HepG2 (cell line): ENCODE measurements at regions not wholly inside any gene's neighbourhood (a gene's known extent, or its start where the extent isn't known, plus 50 kb on each side); places are given as distances from the start of the nearest gene placed in this dataset.

ENCODE experiments used
- ATAC-seq: fragments of 200-7000 bp; cut with Tn5 transposase; 3 replicates; pipeline ENCODE4 v1.9.1; 2020; ENCODE audit warnings: mild to moderate bottlenecking, moderate library complexity
- BruUV-seq: library from RNA; stranded (reverse); fragments of 400-500 nt; replicated peaks from 2 replicates; lab custom pipeline; 2021; lab: Mats Ljungman, UMichigan
- CTCF ChIA-PET: fragments of 300-600 bp; formaldehyde crosslinking; extraction: SDS; loops from one replicate; lab custom pipeline; 2021; ENCODE audit warnings: low total read pairs, inconsistent platforms, low intra/inter-chr PET ratio; lab: Yijun Ruan, JAX
- POLR2A ChIA-PET: fragments of 350-600 bp; sonication (Branson Sonifier 250); formaldehyde crosslinking; loops from one replicate; lab custom pipeline; 2020; ENCODE audit warnings: antibody characterized with exemption, inconsistent platforms; lab: Yijun Ruan, JAX
- DNase-seq: peaks from one replicate; pipeline ENCODE4 v3.0.0-alpha.2; 2015; ENCODE audit warnings: low spot score
- FAIRE-seq: peaks from 3 replicates; lab custom pipeline; 2011; peaks lifted over from hg19 to GRCh38; lab: Jason Lieb, UNC
- H2AFZ ChIP-seq: one replicate; pipeline ENCODE4 v1.6.1; 2011; ENCODE audit warnings: low read length, inconsistent platforms
- H3K27ac ChIP-seq: fragments of 300-600 bp; 3 replicates; pipeline ENCODE4 v1.8.0; 2011; ENCODE audit warnings: mixed run types, mild to moderate bottlenecking, mixed read lengths, low read length, inconsistent platforms; ENCODE audit not compliant: insufficient read depth; ENCODE audit errors: extremely low read length
- H3K27me3 ChIP-seq, 2 experiments: fragments of 200-600 bp in 1 of 2; 2 replicates in 1 of 2; 3 replicates in 1 of 2; pipeline versions ENCODE4 v1.6.0 to v1.8.0; 2011; ENCODE audit warnings: low read length in 2 of 2, mild to moderate bottlenecking in 2 of 2, moderate library complexity in 2 of 2, inconsistent platforms in 1 of 2; ENCODE audit not compliant: insufficient read depth in 2 of 2, control insufficient read depth in 1 of 2
- H3K36me3 ChIP-seq, 2 experiments: fragments of 200-600 bp in 1 of 2; replicated peaks in 1 of 2; 2 replicates in 1 of 2; 3 replicates in 1 of 2; pipeline versions ENCODE4 v1.5.1 to v1.8.0; 2011; ENCODE audit warnings: low read length in 2 of 2, inconsistent platforms in 1 of 2; ENCODE audit not compliant: insufficient read depth in 2 of 2, control insufficient read depth in 1 of 2
- H3K4me1 ChIP-seq: 2 replicates; pipeline ENCODE4 v1.5.1; 2012; ENCODE audit warnings: low read length, inconsistent platforms; ENCODE audit not compliant: insufficient read depth
- H3K4me2 ChIP-seq: 2 replicates; pipeline ENCODE4 v1.6.0; 2011; ENCODE audit warnings: low read depth, low read length, inconsistent platforms
- H3K4me3 ChIP-seq, 3 experiments: fragments of 200-600 bp in 1 of 3; sonication (generic), shearing (Covaris generic) in 1 of 3; replicated peaks in 1 of 3; 2 replicates each; pipeline ENCODE4 v1.5.1; 2011 to 2016; ENCODE audit warnings: low read length in 3 of 3, inconsistent platforms in 2 of 3, low read depth in 2 of 3, mild to moderate bottlenecking in 2 of 3, control low read depth in 1 of 3, mixed read lengths in 1 of 3; ENCODE audit not compliant: insufficient read depth in 1 of 3
- H3K79me2 ChIP-seq: one replicate; pipeline ENCODE4 v1.6.1; 2011; ENCODE audit warnings: low read length, inconsistent platforms; ENCODE audit not compliant: insufficient read depth
- H3K9ac ChIP-seq: 2 replicates; pipeline ENCODE4 v1.6.0; 2011; ENCODE audit warnings: mild to moderate bottlenecking, low read depth, low read length, inconsistent platforms; ENCODE audit not compliant: insufficient read depth
- H3K9me3 ChIP-seq: 2 replicates; pipeline ENCODE4 v1.5.1; 2012; ENCODE audit warnings: mild to moderate bottlenecking, low read length
- H4K20me1 ChIP-seq: 2 replicates; pipeline ENCODE4 v1.6.0; 2011; ENCODE audit warnings: inconsistent platforms, mild to moderate bottlenecking, low read length, moderate library complexity; ENCODE audit not compliant: insufficient read depth
- ELK4 ChIP-seq: sonication (generic); formaldehyde crosslinking; IDR thresholded peaks from 2 replicates; pipeline ENCODE4 v1.9.0; 2021; ENCODE audit warnings: missing genetic modification reagents, borderline replicate concordance
- FOXP1 ChIP-seq, 2 experiments: fragments of 450-650 bp in 1 of 2; IDR thresholded peaks; 2 replicates each; pipeline ENCODE4 v1.6.1; 2017 to 2018; ENCODE audit warnings: antibody characterized with exemption in 1 of 2
- GATAD1 ChIP-seq: IDR thresholded peaks from 2 replicates; pipeline ENCODE4 v1.6.1; 2016; ENCODE audit warnings: missing genetic modification reagents, missing compliant biosample characterization
- KLF13 ChIP-seq: sonication (generic); formaldehyde crosslinking; IDR thresholded peaks from 2 replicates; pipeline ENCODE4 v1.4.0; 2020; ENCODE audit warnings: mild to moderate bottlenecking, missing genetic modification reagents
- MAFF ChIP-seq: IDR thresholded peaks from 2 replicates; pipeline ENCODE4 v1.6.1; 2011; ENCODE audit warnings: low read depth, low read length, improper control_type of control experiment
- NFYC ChIP-seq: IDR thresholded peaks from 2 replicates; pipeline ENCODE4 v1.6.1; 2016; ENCODE audit warnings: missing genetic modification reagents, missing compliant biosample characterization
- POLR2AphosphoS5 ChIP-seq: IDR thresholded peaks from 2 replicates; pipeline ENCODE4 v1.6.1; 2012; ENCODE audit warnings: low read depth, low read length
- ZNF550 ChIP-seq: sonication (generic); formaldehyde crosslinking; IDR thresholded peaks from 2 replicates; pipeline ENCODE4 v1.4.0; 2020; ENCODE audit warnings: mild to moderate bottlenecking, missing genetic modification reagents, borderline replicate concordance
- ZNF703 ChIP-seq: sonication (generic); formaldehyde crosslinking; IDR thresholded peaks from 2 replicates; pipeline ENCODE4 v1.5.1; 2020; ENCODE audit warnings: missing genetic modification reagents, mild to moderate bottlenecking, moderate library complexity, borderline replicate concordance
- ZNF709 ChIP-seq: sonication (generic); formaldehyde crosslinking; IDR thresholded peaks from 2 replicates; pipeline ENCODE4 v1.5.0; 2020; ENCODE audit warnings: mild to moderate bottlenecking, missing genetic modification reagents
- ZNF792 ChIP-seq: IDR thresholded peaks from 2 replicates; pipeline ENCODE4 v1.6.1; 2016
- WGBS: methylation state at CpG from one replicate; pipeline ENCODE4 v1.1.6; 2017; ENCODE audit warnings: low lambda C conversion rate; 5-methylcytosine and 5-hydroxymethylcytosine counted together
- in situ Hi-C: cut with HindIII; loops from 2 replicates; pipeline ENCODE4 v1.10.0; 2017; ENCODE audit warnings: low pct_unique_long_range_greater_than_20kb; ENCODE audit not compliant: extremely low pct_ligation_motif_present
- intact Hi-C: fragments of 100-400 bp; cut with micrococcal nuclease; formaldehyde crosslinking; loops from one replicate; pipeline ENCODE4 v1.10.0; 2022; ENCODE audit not compliant: unreplicated experiment
- TF ChIP-seq, protein P1 (sequence below): sonication (generic); formaldehyde crosslinking; IDR thresholded peaks from 2 replicates; pipeline ENCODE4 v1.4.0; 2020; ENCODE audit warnings: missing genetic modification reagents
- TF ChIP-seq, protein P2 (sequence below): sonication (generic); formaldehyde crosslinking; IDR thresholded peaks from 2 replicates; pipeline ENCODE4 v1.4.0; 2020; ENCODE audit warnings: mild to moderate bottlenecking, low read depth, missing genetic modification reagents

DNA sequence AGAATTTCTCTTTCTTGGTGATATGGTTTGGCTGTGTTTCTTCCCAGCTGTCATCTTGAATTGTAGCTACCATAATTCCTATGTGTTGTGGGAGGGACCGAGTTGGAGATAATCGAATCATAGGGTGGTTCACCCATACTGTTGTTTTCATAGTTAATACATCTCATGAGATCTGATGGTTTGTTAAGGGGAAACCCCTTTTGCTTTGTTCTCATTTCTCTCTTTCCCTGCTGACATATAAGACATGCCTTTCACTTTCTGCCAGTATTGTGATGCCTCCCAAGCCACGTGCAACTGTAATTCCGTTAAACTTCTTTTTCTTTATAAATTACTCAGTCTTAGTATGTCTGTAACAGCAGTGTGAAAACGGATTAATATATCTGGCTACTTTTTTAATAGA is 179.0 kb downstream of the VCY1B start:
- Histone ChIP-seq H3K9me3 (peaks cover 5% of the 10 kb centered on the region; the same call in 1 of the 2 replicates), H3K4me3 (no peak overlapping the region), H4K20me1 (no peaks in the 10 kb centered on the region), H3K27ac (no peak overlapping the region), H3K9ac (no peak overlapping the region), H3K4me2 (no peak overlapping the region), H3K27me3 (no peaks in the 10 kb centered on the region), H3K36me3 (no peaks in the 10 kb centered on the region), H3K4me1 (no peaks in the 10 kb centered on the region), H2AFZ (no peak overlapping the region), H3K79me2 (no peaks in the 10 kb centered on the region)
- TF ChIP-seq, protein P1, sequence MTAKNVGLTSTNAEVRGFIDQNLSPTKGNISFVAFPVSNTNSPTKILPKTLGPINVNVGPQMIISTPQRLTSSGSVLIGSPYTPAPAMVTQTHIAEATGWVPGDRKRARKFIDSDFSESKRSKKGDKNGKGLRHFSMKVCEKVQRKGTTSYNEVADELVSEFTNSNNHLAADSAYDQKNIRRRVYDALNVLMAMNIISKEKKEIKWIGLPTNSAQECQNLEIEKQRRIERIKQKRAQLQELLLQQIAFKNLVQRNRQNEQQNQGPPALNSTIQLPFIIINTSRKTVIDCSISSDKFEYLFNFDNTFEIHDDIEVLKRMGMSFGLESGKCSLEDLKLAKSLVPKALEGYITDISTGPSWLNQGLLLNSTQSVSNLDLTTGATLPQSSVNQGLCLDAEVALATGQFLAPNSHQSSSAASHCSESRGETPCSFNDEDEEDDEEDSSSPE (CRISPR knock-in tag): no peak
- TF ChIP-seq, protein P2, sequence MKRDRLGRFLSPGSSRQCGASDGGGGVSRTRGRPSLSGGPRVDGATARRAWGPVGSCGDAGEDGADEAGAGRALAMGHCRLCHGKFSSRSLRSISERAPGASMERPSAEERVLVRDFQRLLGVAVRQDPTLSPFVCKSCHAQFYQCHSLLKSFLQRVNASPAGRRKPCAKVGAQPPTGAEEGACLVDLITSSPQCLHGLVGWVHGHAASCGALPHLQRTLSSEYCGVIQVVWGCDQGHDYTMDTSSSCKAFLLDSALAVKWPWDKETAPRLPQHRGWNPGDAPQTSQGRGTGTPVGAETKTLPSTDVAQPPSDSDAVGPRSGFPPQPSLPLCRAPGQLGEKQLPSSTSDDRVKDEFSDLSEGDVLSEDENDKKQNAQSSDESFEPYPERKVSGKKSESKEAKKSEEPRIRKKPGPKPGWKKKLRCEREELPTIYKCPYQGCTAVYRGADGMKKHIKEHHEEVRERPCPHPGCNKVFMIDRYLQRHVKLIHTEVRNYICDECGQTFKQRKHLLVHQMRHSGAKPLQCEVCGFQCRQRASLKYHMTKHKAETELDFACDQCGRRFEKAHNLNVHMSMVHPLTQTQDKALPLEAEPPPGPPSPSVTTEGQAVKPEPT (CRISPR knock-in tag): no peak
- FAIRE-seq (no peak), DNase-seq (no peak), ATAC-seq (no peak)
- ChIA-PET POLR2A (no interaction called here), CTCF (no interaction called here)
- intact Hi-C loops (no loop called here), in situ Hi-C loops (no loop called here)
- BruUV-seq: no TSS peak
- WGBS: 9% methylated on average over 5 of the region's 5 CpGs

- Histone ChIP-seq H3K79me2 (no peaks in the 10 kb centered on the region), H4K20me1 (no peaks in the 10 kb centered on the region), H3K4me3 (no peak overlapping the region), H3K4me1 (no peaks in the 10 kb centered on the region), H3K27ac (no peak overlapping the region), H3K9ac (no peak overlapping the region), H3K9me3 (peaks cover 5% of the 10 kb centered on the region; the same call in 1 of the 2 replicates), H2AFZ (no peak overlapping the region), H3K27me3 (no peaks in the 10 kb centered on the region), H3K36me3 (no peaks in the 10 kb centered on the region), H3K4me2 (no peak overlapping the region)
- POLR2A ChIA-PET: no interaction called here
- FAIRE-seq (no peak), ATAC-seq (no peak), DNase-seq (no peak)
- CTCF ChIA-PET: no interaction called here
- intact Hi-C loops (no loop called here), in situ Hi-C loops (no loop called here)
- no TSS peak for BruUV-seq
- 50% methylated on average over 4 of the region's 4 CpGs for WGBS
- no peak for TF ChIP-seq GATAD1
- no peak for TF ChIP-seq ZNF703 (CRISPR knock-in tag)
- no peak for TF ChIP-seq NFYC (CRISPR knock-in tag)
- TF ChIP-seq ZNF550 (CRISPR knock-in tag): no peak
- no peak for TF ChIP-seq ELK4 (CRISPR knock-in tag)
- TF ChIP-seq FOXP1 (IDR thresholded peaks at IDR 0.05): no peak
- no peak for TF ChIP-seq FOXP1 (CRISPR knock-in tag; IDR thresholded peaks at IDR 0.05)
- TF ChIP-seq ZNF792 (CRISPR knock-in tag): no peak
- TF ChIP-seq MAFF: no peak
- TF ChIP-seq KLF13 (CRISPR knock-in tag): no peak
- no peak for TF ChIP-seq ZNF709 (CRISPR knock-in tag)
- TF ChIP-seq POLR2AphosphoS5: no peak
Observed at GRCh38 chrY:14238277-14238676, 182.2 kb downstream of the VCY1B start.
